Esophagus muscularis mucosa (tissue), 3 donors: ENCODE measurements at regions not wholly inside any gene's neighbourhood (a gene's known extent, or its start where the extent isn't known, plus 50 kb on each side); places are given as distances from the start of the nearest gene placed in this dataset.

Source experiments
- CTCF ChIP-seq, 3 experiments: fragments of 200-600 bp in 2 of 3; fragments of 450-650 bp in 1 of 3; sonication (generic) in 2 of 3; IDR thresholded peaks; one replicate each; pipeline ENCODE4 v1.5.1; 2017 to 2019; ENCODE audit warnings: antibody characterized with exemption in 3 of 3, mild to moderate bottlenecking in 2 of 3, moderate library complexity in 1 of 3
- EP300 ChIP-seq: sonication (generic); formaldehyde crosslinking; IDR thresholded peaks from one replicate; pipeline ENCODE4 v1.6.1; 2017; ENCODE audit warnings: antibody characterized with exemption

GRCh38 chr13:34254366-34254765, 436.4 kb downstream of the RFC3 start:
- TF ChIP-seq CTCF (IDR thresholded peaks at IDR 0.05) (no peak), EP300 (no peak)
